NCI-H524 treated with DMSO at 0.1 percent for 48 hours (cell line): ENCODE measurements at regions not wholly inside any gene's neighbourhood (a gene's known extent, or its start where the extent isn't known, plus 50 kb on each side); places are given as distances from the start of the nearest gene placed in this dataset.
"Not testable (repeated sequence)": the region's sequence is repeated elsewhere in the genome, so short reads cannot be mapped to it uniquely, and the experiment has no call there.

Experiments
- DNase-seq: peaks from one replicate; lab custom pipeline; 2025; lab: John Stamatoyannopoulos, UW

DNA sequence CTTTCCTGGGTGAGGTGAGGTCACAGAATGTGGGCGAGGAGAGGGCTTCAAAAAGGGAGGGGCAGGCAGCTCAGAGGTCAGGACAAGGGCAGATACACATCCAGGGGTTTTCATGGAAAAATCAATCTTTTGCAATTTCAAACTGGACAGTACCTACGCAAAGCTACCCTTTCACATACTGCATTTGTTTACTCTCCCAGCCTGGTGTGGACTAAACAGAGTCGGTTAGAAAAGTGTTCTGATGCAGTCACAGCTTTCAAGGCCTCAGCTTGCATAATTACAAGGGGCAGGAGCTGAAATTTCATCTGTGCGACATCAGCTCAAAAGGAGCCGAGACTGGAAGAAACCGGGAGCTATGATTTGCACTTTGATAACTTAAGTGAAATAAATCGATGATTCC, 351.8 kb downstream of the TEX29 start:
- not testable (repeated sequence) for DNase-seq

DNA sequence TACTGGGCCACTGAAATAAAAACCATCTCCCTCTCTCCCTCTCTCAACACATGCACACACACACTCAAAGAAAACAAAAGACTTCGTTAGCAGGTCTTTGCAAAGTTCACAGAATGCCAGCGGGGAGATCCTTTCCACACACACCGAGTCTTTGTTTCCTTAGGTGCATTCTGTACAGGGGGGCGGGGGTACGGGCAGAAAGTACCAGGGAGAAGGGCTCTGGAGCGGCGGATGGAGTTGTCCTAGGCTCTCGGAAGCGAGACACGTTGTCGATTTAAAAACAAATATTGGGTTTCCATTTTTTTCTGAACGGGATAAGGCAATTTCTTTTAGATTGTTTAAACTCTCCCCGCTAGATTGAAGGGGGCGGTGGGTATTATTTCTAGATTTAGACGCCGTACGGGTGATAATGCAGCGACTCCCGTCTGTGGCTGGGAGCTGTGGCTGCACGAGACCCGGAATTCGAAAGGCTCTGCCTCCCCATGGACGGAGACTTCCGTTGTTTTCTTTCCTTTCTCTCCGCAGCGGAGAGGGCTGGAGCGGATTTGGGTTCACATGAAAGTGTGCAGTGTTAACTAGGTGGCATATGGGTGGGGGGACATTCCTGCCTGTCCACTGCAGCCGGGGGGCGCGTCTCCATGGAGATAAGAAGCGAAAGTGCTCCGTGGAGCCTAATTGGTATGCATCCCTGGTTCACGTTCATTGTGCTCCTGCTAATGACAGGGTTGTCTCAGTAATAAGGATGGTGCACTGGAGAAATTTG, 357.9 kb downstream of the TEX29 start:
- not testable (repeated sequence) for DNase-seq

DNA sequence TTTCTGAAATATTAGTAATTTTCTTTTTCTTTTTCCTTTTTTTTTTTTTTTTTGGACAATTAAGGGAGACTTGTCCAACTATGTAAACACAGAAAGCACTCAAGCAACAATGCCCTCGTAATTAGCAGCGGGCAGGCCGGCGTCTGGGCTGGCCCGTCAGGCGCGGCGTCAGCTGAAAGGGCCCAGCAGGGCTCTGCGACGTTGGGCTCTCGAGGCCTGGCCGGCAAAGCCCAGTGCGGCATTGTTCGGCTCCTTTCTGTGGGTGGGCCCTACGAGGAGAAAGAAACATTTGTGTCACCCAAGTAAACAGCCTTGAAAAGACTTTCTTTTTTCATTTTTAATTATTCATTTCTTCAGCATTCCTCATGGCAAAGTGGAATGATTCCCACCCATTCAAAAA, 359.2 kb downstream of the TEX29 start:
- DNase-seq = not testable (repeated sequence)

DNA sequence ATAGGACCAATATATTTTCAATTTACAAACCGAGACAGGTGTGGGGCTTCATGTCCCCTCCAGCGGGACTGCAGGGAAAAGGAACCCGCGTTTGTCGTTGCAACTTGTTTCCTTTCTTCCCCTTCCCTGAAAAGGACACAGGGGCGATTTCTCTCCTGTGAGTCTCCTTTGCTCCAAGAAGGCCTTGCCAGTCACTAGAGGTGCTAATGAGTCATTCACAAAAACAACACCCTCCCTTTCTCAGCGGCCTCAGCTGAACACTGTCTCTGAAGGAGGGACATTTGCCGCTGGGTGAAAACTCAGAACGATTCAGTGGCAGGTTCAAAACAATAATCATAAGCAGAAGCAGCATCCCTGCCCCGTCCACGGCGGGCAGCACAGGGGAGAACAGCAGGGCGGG, 359.7 kb downstream of the TEX29 start:
- not testable (repeated sequence) for DNase-seq

DNA sequence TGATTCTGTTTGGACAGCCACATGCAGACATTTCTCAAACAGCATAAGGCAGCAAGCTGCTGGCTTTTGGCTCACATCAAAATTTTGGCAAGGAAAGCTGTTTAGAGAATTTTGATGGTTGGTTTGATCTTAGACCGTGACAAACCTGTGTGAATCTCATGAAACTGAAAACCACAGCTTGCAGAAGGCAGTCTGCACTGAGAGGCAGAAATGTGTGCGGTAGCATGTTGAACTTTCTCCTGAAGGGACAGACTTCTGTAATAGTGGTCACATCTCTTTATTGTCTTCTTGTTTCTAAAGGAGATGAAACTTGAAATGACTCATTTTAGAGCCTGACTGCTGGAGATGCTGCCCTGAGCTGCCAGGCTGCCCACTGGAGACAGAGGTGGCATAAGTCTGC, 371.6 kb downstream of the TEX29 start:
- DNase-seq = not testable (repeated sequence)

DNA sequence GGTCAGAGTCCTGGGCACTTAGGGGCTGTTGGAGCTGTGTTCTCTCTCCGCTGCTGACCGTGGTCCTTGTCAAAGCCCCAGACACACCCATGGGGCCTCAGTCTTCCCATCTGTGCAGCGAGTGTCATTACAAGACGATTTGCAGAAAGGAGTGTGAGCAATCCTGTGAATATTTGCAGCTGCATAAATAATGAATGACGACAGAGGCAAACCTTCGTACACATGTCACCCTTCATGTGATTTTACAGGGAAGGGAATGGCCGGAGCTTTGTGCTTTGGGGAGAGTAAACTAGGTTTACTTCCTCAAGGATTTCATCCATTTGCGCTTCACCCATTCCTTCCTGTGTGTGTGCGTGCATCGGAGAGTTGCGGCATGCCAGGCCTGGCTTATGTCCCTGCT, 370.8 kb upstream of the SOX1 start:
- not testable (repeated sequence) for DNase-seq

DNA sequence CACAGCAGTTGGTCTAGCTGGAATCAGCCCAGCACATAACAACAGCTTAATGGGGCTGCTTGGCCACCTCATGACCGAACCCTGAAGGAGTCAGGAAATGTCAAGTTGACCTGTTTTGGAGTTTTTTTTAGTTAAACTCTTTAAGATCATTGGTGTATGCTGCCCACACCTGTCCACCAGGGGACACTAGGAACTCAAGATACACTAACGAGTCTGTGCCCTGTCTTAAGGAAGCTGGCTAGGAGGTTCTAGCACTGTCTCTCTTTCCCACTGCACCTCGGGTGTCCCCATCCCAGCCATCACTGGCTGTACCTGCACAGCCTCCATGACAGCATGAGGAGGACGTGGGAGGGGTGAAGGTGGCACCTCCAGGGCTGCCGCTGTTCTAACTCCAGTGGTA, 364.9 kb upstream of the SOX1 start:
- not testable (repeated sequence) for DNase-seq
